ENCODE measurements at regions not wholly inside any gene's neighbourhood (a gene's known extent, or its start where the extent isn't known, plus 50 kb on each side); places are given as distances from the start of the nearest gene placed in this dataset.

GRCh38 chr1:219744652-219745469 is 132.0 kb upstream of the ZC3H11B start:
- Histone ChIP-seq H3K9ac (ENCODE audit: low read length) (no peak overlapping the region), H3K4me3 (replicated peaks in 1 of 2; ENCODE audit: low read depth in 1 of 2, low read length in 2 of 2) (no peak overlapping the region), H3K9me2 (ENCODE audit: insufficient read depth) (no peaks in the 10 kb centered on the region), H3K27me3 (ENCODE audit: insufficient read depth, low read length) (no peaks in the 10 kb centered on the region), H3K27ac (ENCODE audit: low read depth, low read length) (no peak overlapping the region), H2AFZ (ENCODE audit: low read depth, low read length, poor library complexity, severe bottlenecking) (no peak overlapping the region), H3K9me3 (ENCODE audit: control insufficient read depth in 1 of 2, insufficient read depth in 1 of 2, low read depth in 1 of 2, low read length in 2 of 2) (no peaks in the 10 kb centered on the region), H3K4me2 (ENCODE audit: low read length) (no peak overlapping the region), H3K36me3 (ENCODE audit: control insufficient read depth in 1 of 2, insufficient read depth in 2 of 2, low read length in 2 of 2) (no peaks in the 10 kb centered on the region), H3K4me1 (ENCODE audit: control insufficient read depth in 1 of 2, insufficient read depth in 2 of 2, low read length in 2 of 2) (no peaks in the 10 kb centered on the region), H3K79me2 (ENCODE audit: insufficient read depth, low read length) (no peaks in the 10 kb centered on the region), H4K20me1 (ENCODE audit: insufficient read depth) (no peaks in the 10 kb centered on the region)
- intact Hi-C loops (cut with micrococcal nuclease), result no loop called here
- POLR2A ChIA-PET, result no interaction called here
- no peak for TF ChIP-seq SRF (IDR thresholded peaks at IDR 0.05; ENCODE audit: low read depth)
- TF ChIP-seq YY1 (IDR thresholded peaks at IDR 0.05; ENCODE audit: extremely low read depth, insufficient replicate concordance, low read depth, low read length), result no peak
- no peak for TF ChIP-seq REST (IDR thresholded peaks at IDR 0.05; ENCODE audit: low read depth)
- TF ChIP-seq EZH2 (IDR thresholded peaks at IDR 0.05), result no peak
- no peak for TF ChIP-seq CTCF (IDR thresholded peaks at IDR 0.05 in 2 of 3, conservative IDR thresholded peaks at IDR 0.05 in 1 of 3; ENCODE audit: borderline replicate concordance in 1 of 3, insufficient read depth in 1 of 3, low read depth in 2 of 3, low read length in 2 of 3)
- TF ChIP-seq ZFX (IDR thresholded peaks at IDR 0.05), result no peak
- no peak for TF ChIP-seq SIN3A (IDR thresholded peaks at IDR 0.05; ENCODE audit: low read depth)
- TF ChIP-seq POLR2AphosphoS5 (IDR thresholded peaks at IDR 0.05; ENCODE audit: low read depth, low read length), result no peak
- no peak for TF ChIP-seq EZH2phosphoT487 (IDR thresholded peaks at IDR 0.05; ENCODE audit: borderline replicate concordance)
- no peak for TF ChIP-seq MAX (IDR thresholded peaks at IDR 0.05)
- no peak for TF ChIP-seq JUND (IDR thresholded peaks at IDR 0.05)
- no peak for TF ChIP-seq CBX3 (IDR thresholded peaks at IDR 0.05; ENCODE audit: low read depth)
- no peak for TF ChIP-seq RAD21 (IDR thresholded peaks at IDR 0.05; ENCODE audit: low read depth)
- no peak for TF ChIP-seq ATF3 (IDR thresholded peaks at IDR 0.05)
- CTCF ChIA-PET, result no interaction called here
- RAD21 ChIA-PET (ENCODE audit: low non-redundant PET in 1 of 2, low total read pairs in 2 of 2, uncharacterized antibody in 2 of 2, unreplicated experiment in 2 of 2), result interaction anchor here in 1 of 2 experiments (0.7 kb wide), 1 partner anchor 220 kb away, joined by 4 read pairs; no protein-coding TSS in a partner anchor
- DNase-seq (ENCODE audit: low read depth, low spot score), result no peak
- no TSS peak for BruUV-seq (replicated peaks)
- no peak for ATAC-seq

All from HCT116 (cell line).